ENCODE measurements at regions not wholly inside any gene's neighbourhood (a gene's known extent, or its start where the extent isn't known, plus 50 kb on each side); places are given as distances from the start of the nearest gene placed in this dataset.

DNA sequence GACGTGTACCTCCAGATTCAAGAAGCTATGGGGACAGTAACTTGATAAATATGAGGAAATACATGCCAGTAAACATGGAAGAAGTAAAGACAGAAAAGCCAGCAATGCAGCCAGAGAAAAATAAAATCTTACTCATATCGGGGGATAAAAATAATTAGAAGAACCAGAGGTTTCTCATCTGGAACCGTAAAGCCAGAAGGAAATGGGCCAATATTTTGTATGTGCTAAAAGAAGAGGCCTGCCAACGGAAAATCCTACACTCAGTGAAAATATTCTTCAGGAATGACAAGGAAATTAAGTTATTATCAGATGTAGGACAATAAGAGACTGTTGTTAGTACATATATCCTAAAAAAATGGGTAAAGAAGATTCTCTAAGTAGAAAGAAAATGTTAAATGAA is 401.2 kb downstream of the CDC14C start:
- no peak for ATAC-seq
- Histone ChIP-seq H3K4me2 (no peak overlapping the region), H3K27ac (ENCODE audit: low read depth) (no peak overlapping the region), H3K4me1 (ENCODE audit: insufficient read depth) (no peaks in the 10 kb centered on the region), H3K4me3 (no peak overlapping the region), H3K9me2 (ENCODE audit: insufficient read depth) (no peaks in the 10 kb centered on the region), H2AFZ (no peak overlapping the region), H3F3A (replicated peaks; ENCODE audit: low read depth) (no peaks in the 10 kb centered on the region), H3K27me3 (ENCODE audit: insufficient read depth) (no peaks in the 10 kb centered on the region), H3K36me3 (ENCODE audit: insufficient read depth) (no peaks in the 10 kb centered on the region), H3K79me2 (replicated peaks; ENCODE audit: insufficient read depth) (no peaks in the 10 kb centered on the region), H4K20me1 (replicated peaks; ENCODE audit: insufficient read depth) (no peaks in the 10 kb centered on the region)
- no peaks in the 10 kb centered on the region for H3K27me3 Mint-ChIP-seq (ENCODE audit: insufficient read depth, low read depth, poor library complexity)
- H3K27ac Mint-ChIP-seq, result no peak overlapping the region
- peaks cover 3% of the 10 kb centered on the region; the same call in 1 of the 3 replicates for H3K4me1 Mint-ChIP-seq
- H3K4me3 Mint-ChIP-seq, result no peak overlapping the region
- no peak for DNase-seq (ENCODE audit: low spot score)
- H3K9me3 Mint-ChIP-seq, result no peaks in the 10 kb centered on the region
- H3K36me3 Mint-ChIP-seq (ENCODE audit: low read depth), result no peaks in the 10 kb centered on the region
- no peak for TF ChIP-seq ZNF331 (CRISPR knock-in tag; IDR thresholded peaks at IDR 0.05; ENCODE audit: low read depth)
- TF ChIP-seq STAT1 (IDR thresholded peaks at IDR 0.05; ENCODE audit: unreplicated experiment), result no peak
- no peak for TF ChIP-seq ZNF114 (CRISPR knock-in tag; IDR thresholded peaks at IDR 0.05)
- no peak for TF ChIP-seq EZH2phosphoT487 (IDR thresholded peaks at IDR 0.05; ENCODE audit: unreplicated experiment)
- TF ChIP-seq, protein P1, sequence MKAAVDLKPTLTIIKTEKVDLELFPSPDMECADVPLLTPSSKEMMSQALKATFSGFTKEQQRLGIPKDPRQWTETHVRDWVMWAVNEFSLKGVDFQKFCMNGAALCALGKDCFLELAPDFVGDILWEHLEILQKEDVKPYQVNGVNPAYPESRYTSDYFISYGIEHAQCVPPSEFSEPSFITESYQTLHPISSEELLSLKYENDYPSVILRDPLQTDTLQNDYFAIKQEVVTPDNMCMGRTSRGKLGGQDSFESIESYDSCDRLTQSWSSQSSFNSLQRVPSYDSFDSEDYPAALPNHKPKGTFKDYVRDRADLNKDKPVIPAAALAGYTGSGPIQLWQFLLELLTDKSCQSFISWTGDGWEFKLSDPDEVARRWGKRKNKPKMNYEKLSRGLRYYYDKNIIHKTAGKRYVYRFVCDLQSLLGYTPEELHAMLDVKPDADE (IDR thresholded peaks at IDR 0.05), result no peak
- TF ChIP-seq, protein P2, sequence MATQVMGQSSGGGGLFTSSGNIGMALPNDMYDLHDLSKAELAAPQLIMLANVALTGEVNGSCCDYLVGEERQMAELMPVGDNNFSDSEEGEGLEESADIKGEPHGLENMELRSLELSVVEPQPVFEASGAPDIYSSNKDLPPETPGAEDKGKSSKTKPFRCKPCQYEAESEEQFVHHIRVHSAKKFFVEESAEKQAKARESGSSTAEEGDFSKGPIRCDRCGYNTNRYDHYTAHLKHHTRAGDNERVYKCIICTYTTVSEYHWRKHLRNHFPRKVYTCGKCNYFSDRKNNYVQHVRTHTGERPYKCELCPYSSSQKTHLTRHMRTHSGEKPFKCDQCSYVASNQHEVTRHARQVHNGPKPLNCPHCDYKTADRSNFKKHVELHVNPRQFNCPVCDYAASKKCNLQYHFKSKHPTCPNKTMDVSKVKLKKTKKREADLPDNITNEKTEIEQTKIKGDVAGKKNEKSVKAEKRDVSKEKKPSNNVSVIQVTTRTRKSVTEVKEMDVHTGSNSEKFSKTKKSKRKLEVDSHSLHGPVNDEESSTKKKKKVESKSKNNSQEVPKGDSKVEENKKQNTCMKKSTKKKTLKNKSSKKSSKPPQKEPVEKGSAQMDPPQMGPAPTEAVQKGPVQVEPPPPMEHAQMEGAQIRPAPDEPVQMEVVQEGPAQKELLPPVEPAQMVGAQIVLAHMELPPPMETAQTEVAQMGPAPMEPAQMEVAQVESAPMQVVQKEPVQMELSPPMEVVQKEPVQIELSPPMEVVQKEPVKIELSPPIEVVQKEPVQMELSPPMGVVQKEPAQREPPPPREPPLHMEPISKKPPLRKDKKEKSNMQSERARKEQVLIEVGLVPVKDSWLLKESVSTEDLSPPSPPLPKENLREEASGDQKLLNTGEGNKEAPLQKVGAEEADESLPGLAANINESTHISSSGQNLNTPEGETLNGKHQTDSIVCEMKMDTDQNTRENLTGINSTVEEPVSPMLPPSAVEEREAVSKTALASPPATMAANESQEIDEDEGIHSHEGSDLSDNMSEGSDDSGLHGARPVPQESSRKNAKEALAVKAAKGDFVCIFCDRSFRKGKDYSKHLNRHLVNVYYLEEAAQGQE (IDR thresholded peaks at IDR 0.05; ENCODE audit: unreplicated experiment), result no peak
- TF ChIP-seq NANOG (IDR thresholded peaks at IDR 0.05; ENCODE audit: borderline replicate concordance), result no peak
- TF ChIP-seq, protein P3, sequence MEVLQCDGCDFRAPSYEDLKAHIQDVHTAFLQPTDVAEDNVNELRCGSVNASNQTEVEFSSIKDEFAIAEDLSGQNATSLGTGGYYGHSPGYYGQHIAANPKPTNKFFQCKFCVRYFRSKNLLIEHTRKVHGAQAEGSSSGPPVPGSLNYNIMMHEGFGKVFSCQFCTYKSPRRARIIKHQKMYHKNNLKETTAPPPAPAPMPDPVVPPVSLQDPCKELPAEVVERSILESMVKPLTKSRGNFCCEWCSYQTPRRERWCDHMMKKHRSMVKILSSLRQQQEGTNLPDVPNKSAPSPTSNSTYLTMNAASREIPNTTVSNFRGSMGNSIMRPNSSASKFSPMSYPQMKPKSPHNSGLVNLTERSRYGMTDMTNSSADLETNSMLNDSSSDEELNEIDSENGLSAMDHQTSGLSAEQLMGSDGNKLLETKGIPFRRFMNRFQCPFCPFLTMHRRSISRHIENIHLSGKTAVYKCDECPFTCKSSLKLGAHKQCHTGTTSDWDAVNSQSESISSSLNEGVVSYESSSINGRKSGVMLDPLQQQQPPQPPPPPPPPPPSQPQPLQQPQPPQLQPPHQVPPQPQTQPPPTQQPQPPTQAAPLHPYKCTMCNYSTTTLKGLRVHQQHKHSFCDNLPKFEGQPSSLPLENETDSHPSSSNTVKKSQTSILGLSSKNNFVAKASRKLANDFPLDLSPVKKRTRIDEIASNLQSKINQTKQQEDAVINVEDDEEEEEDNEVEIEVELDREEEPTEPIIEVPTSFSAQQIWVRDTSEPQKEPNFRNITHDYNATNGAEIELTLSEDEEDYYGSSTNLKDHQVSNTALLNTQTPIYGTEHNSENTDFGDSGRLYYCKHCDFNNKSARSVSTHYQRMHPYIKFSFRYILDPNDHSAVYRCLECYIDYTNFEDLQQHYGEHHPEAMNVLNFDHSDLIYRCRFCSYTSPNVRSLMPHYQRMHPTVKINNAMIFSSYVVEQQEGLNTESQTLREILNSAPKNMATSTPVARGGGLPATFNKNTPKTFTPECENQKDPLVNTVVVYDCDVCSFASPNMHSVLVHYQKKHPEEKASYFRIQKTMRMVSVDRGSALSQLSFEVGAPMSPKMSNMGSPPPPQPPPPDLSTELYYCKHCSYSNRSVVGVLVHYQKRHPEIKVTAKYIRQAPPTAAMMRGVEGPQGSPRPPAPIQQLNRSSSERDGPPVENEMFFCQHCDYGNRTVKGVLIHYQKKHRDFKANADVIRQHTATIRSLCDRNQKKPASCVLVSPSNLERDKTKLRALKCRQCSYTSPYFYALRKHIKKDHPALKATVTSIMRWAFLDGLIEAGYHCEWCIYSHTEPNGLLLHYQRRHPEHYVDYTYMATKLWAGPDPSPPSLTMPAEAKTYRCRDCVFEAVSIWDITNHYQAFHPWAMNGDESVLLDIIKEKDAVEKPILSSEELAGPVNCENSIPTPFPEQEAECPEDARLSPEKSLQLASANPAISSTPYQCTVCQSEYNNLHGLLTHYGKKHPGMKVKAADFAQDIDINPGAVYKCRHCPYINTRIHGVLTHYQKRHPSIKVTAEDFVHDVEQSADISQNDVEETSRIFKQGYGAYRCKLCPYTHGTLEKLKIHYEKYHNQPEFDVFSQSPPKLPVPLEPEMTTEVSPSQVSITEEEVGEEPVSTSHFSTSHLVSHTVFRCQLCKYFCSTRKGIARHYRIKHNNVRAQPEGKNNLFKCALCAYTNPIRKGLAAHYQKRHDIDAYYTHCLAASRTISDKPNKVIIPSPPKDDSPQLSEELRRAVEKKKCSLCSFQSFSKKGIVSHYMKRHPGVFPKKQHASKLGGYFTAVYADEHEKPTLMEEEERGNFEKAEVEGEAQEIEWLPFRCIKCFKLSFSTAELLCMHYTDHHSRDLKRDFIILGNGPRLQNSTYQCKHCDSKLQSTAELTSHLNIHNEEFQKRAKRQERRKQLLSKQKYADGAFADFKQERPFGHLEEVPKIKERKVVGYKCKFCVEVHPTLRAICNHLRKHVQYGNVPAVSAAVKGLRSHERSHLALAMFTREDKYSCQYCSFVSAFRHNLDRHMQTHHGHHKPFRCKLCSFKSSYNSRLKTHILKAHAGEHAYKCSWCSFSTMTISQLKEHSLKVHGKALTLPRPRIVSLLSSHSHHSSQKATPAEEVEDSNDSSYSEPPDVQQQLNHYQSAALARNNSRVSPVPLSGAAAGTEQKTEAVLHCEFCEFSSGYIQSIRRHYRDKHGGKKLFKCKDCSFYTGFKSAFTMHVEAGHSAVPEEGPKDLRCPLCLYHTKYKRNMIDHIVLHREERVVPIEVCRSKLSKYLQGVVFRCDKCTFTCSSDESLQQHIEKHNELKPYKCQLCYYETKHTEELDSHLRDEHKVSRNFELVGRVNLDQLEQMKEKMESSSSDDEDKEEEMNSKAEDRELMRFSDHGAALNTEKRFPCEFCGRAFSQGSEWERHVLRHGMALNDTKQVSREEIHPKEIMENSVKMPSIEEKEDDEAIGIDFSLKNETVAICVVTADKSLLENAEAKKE (CRISPR knock-in tag; IDR thresholded peaks at IDR 0.05), result no peak
- TF ChIP-seq, protein P4, sequence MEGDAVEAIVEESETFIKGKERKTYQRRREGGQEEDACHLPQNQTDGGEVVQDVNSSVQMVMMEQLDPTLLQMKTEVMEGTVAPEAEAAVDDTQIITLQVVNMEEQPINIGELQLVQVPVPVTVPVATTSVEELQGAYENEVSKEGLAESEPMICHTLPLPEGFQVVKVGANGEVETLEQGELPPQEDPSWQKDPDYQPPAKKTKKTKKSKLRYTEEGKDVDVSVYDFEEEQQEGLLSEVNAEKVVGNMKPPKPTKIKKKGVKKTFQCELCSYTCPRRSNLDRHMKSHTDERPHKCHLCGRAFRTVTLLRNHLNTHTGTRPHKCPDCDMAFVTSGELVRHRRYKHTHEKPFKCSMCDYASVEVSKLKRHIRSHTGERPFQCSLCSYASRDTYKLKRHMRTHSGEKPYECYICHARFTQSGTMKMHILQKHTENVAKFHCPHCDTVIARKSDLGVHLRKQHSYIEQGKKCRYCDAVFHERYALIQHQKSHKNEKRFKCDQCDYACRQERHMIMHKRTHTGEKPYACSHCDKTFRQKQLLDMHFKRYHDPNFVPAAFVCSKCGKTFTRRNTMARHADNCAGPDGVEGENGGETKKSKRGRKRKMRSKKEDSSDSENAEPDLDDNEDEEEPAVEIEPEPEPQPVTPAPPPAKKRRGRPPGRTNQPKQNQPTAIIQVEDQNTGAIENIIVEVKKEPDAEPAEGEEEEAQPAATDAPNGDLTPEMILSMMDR (conservative IDR thresholded peaks at IDR 0.05; ENCODE audit: low read depth in 2 of 2), result no peak
- no peak for TF ChIP-seq POLR2AphosphoS5 (IDR thresholded peaks at IDR 0.05; ENCODE audit: low read depth)
- no peak for TF ChIP-seq EZH2 (IDR thresholded peaks at IDR 0.05; ENCODE audit: low read depth, unreplicated experiment)

Measured in GM23338 (cell line).